GM12891 (cell line): ENCODE measurements at regions not wholly inside any gene's neighbourhood (a gene's known extent, or its start where the extent isn't known, plus 50 kb on each side); places are given as distances from the start of the nearest gene placed in this dataset.

Source experiments
- PAX5 ChIP-seq: IDR thresholded peaks from 2 replicates; pipeline ENCODE4 v1.6.1; 2011; ENCODE audit warnings: low read length, moderate library complexity, mild to moderate bottlenecking; ENCODE audit not compliant: insufficient read depth, severe bottlenecking
- POLR2A ChIP-seq: IDR thresholded peaks from 2 replicates; pipeline ENCODE4 v1.6.1; 2011; ENCODE audit warnings: low read depth, low read length, control low read depth
- POLR2AphosphoS5 ChIP-seq: IDR thresholded peaks from 2 replicates; pipeline ENCODE4 v1.6.1; 2011; ENCODE audit warnings: low read depth, low read length, control low read depth
- POU2F2 ChIP-seq: IDR thresholded peaks from 2 replicates; pipeline ENCODE4 v1.6.1; 2011; ENCODE audit warnings: low read depth, mild to moderate bottlenecking, control low read depth, low read length, moderate library complexity
- TAF1 ChIP-seq: IDR thresholded peaks from 2 replicates; pipeline ENCODE4 v1.6.1; 2011; ENCODE audit warnings: low read depth, low read length, control low read depth

- TF ChIP-seq POLR2AphosphoS5 (no peak), POLR2A (no peak), PAX5 (no peak), TAF1 (no peak), POU2F2 (no peak)
Observed at GRCh38 chr14:34128665-34129064, 177.8 kb upstream of the EGLN3 start.
